ENCODE measurements at regions not wholly inside any gene's neighbourhood (a gene's known extent, or its start where the extent isn't known, plus 50 kb on each side); places are given as distances from the start of the nearest gene placed in this dataset.

- Histone ChIP-seq H3K27ac (ENCODE audit: low read depth, low read length, poor library complexity, severe bottlenecking) (no peak overlapping the region), H2AFZ (ENCODE audit: low read length) (no peak overlapping the region), H3K27me3 (ENCODE audit: insufficient read depth, low read length) (no peaks in the 10 kb centered on the region), H3K4me2 (ENCODE audit: low read length) (no peak overlapping the region), H3K9me3 (ENCODE audit: low read length) (no peaks in the 10 kb centered on the region), H3K9ac (ENCODE audit: low read length) (no peak overlapping the region), H3K4me1 (ENCODE audit: insufficient read depth, low read length, severe bottlenecking) (no peaks in the 10 kb centered on the region), H4K20me1 (ENCODE audit: insufficient read depth, low read length) (no peaks in the 10 kb centered on the region), H3K9me2 (ENCODE audit: low read depth, low read length) (no peaks in the 10 kb centered on the region), H3K4me3 (ENCODE audit: low read depth, low read length, poor library complexity, severe bottlenecking) (no peak overlapping the region), H3K36me3 (ENCODE audit: insufficient read depth, low read length) (no peaks in the 10 kb centered on the region), H3K79me2 (ENCODE audit: insufficient read depth, low read length) (no peaks in the 10 kb centered on the region), H3F3A (ENCODE audit: insufficient read depth, low read length) (no peaks in the 10 kb centered on the region)
- TF ChIP-seq CTCF (IDR thresholded peaks at IDR 0.05; ENCODE audit: low read length) = no peak
- no peak for TF ChIP-seq EZH2 (IDR thresholded peaks at IDR 0.05; ENCODE audit: borderline replicate concordance, low read length)
Measured at GRCh38 chr22:27378311-27378800, 423.2 kb downstream of the MN1 start.

GRCh38 chr22:27378995-27379394, 422.6 kb downstream of the MN1 start:
- Histone ChIP-seq H4K20me1 (ENCODE audit: insufficient read depth, low read length) (no peaks in the 10 kb centered on the region), H3F3A (ENCODE audit: insufficient read depth, low read length) (no peaks in the 10 kb centered on the region), H3K9me2 (ENCODE audit: low read depth, low read length) (no peaks in the 10 kb centered on the region), H3K9me3 (ENCODE audit: low read length) (no peaks in the 10 kb centered on the region), H3K9ac (ENCODE audit: low read length) (no peak overlapping the region), H2AFZ (ENCODE audit: low read length) (no peak overlapping the region), H3K4me2 (ENCODE audit: low read length) (no peak overlapping the region), H3K4me1 (ENCODE audit: insufficient read depth, low read length, severe bottlenecking) (no peaks in the 10 kb centered on the region), H3K27me3 (ENCODE audit: insufficient read depth, low read length) (no peaks in the 10 kb centered on the region), H3K79me2 (ENCODE audit: insufficient read depth, low read length) (no peaks in the 10 kb centered on the region), H3K36me3 (ENCODE audit: insufficient read depth, low read length) (no peaks in the 10 kb centered on the region), H3K27ac (ENCODE audit: low read depth, low read length, poor library complexity, severe bottlenecking) (no peak overlapping the region), H3K4me3 (ENCODE audit: low read depth, low read length, poor library complexity, severe bottlenecking) (no peak overlapping the region)
- TF ChIP-seq EZH2 (IDR thresholded peaks at IDR 0.05; ENCODE audit: borderline replicate concordance, low read length) = no peak
- TF ChIP-seq CTCF (IDR thresholded peaks at IDR 0.05; ENCODE audit: low read length) = no peak

GRCh38 chr22:27380855-27381254, 420.7 kb downstream of the MN1 start:
- Histone ChIP-seq H3K4me3 (ENCODE audit: low read depth, low read length, poor library complexity, severe bottlenecking) (no peak overlapping the region), H3K27me3 (ENCODE audit: insufficient read depth, low read length) (no peaks in the 10 kb centered on the region), H3K9me3 (ENCODE audit: low read length) (no peaks in the 10 kb centered on the region), H3K9ac (ENCODE audit: low read length) (no peak overlapping the region), H3K36me3 (ENCODE audit: insufficient read depth, low read length) (no peaks in the 10 kb centered on the region), H3K9me2 (ENCODE audit: low read depth, low read length) (no peaks in the 10 kb centered on the region), H4K20me1 (ENCODE audit: insufficient read depth, low read length) (no peaks in the 10 kb centered on the region), H3K79me2 (ENCODE audit: insufficient read depth, low read length) (no peaks in the 10 kb centered on the region), H3K4me2 (ENCODE audit: low read length) (no peak overlapping the region), H2AFZ (ENCODE audit: low read length) (no peak overlapping the region), H3K27ac (ENCODE audit: low read depth, low read length, poor library complexity, severe bottlenecking) (no peak overlapping the region), H3F3A (ENCODE audit: insufficient read depth, low read length) (no peaks in the 10 kb centered on the region), H3K4me1 (ENCODE audit: insufficient read depth, low read length, severe bottlenecking) (no peaks in the 10 kb centered on the region)
- TF ChIP-seq EZH2 (IDR thresholded peaks at IDR 0.05; ENCODE audit: borderline replicate concordance, low read length) (no peak), CTCF (IDR thresholded peaks at IDR 0.05; ENCODE audit: low read length) (no peak)

All from OCI-LY1 (cell line).